Vagina (tissue), 2 donors: ENCODE measurements at regions not wholly inside any gene's neighbourhood (a gene's known extent, or its start where the extent isn't known, plus 50 kb on each side); places are given as distances from the start of the nearest gene placed in this dataset.

Source experiments
- POLR2A ChIP-seq, 2 donors: fragments of 450-650 bp; IDR thresholded peaks; one replicate each; pipeline ENCODE4 v1.6.1; 2017; ENCODE audit warnings: antibody characterized with exemption in 2 of 2, mild to moderate bottlenecking in 2 of 2, moderate library complexity in 2 of 2
- POLR2AphosphoS5 ChIP-seq, 2 donors: sonication (generic); formaldehyde crosslinking; IDR thresholded peaks; one replicate each; pipeline ENCODE4 v1.9.0; 2017; ENCODE audit warnings: antibody characterized with exemption in 2 of 2, mild to moderate bottlenecking in 2 of 2, low read depth in 1 of 2; ENCODE audit not compliant: insufficient read depth in 1 of 2
- TF ChIP-seq, protein P1 (sequence below), 3 experiments: fragments of 450-650 bp in 2 of 3; fragments of 200-600 bp in 1 of 3; sonication (generic) in 1 of 3; IDR thresholded peaks; one replicate each; pipeline ENCODE4 v1.5.1; 2017 to 2019; ENCODE audit warnings: antibody characterized with exemption in 3 of 3, mild to moderate bottlenecking in 2 of 3, moderate library complexity in 2 of 3

DNA sequence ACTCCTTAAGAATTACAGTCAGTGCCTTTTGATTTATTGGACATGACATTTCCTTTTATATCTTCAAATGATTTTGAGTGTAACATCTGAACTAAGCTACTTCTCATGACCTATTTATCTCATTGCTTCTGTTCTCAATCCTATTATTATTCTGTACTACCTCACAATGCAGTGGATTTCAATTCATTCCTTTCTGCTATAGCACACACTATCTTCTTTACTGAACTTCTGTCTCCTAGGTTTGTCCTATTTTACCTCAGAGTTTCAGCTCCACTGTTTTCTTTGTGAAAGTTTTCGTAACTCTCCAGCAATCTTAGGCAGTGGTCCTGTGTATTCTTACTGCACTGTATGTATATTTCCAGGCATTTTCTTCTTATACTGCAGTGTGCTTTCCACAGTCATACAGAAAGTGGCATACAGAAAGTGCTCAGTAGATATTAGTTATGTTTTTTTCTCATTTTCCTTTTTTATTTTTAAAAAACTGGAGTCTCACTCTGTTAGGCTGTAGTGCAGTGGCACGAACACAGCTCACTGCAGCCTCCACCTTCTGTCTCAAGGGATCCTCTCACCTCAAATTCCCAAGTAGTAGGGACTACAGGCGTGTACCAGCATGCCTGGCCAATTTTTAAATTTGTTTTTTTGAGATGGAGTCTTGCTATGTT, 368.6 kb upstream of the RGS6 start:
- TF ChIP-seq, protein P1, sequence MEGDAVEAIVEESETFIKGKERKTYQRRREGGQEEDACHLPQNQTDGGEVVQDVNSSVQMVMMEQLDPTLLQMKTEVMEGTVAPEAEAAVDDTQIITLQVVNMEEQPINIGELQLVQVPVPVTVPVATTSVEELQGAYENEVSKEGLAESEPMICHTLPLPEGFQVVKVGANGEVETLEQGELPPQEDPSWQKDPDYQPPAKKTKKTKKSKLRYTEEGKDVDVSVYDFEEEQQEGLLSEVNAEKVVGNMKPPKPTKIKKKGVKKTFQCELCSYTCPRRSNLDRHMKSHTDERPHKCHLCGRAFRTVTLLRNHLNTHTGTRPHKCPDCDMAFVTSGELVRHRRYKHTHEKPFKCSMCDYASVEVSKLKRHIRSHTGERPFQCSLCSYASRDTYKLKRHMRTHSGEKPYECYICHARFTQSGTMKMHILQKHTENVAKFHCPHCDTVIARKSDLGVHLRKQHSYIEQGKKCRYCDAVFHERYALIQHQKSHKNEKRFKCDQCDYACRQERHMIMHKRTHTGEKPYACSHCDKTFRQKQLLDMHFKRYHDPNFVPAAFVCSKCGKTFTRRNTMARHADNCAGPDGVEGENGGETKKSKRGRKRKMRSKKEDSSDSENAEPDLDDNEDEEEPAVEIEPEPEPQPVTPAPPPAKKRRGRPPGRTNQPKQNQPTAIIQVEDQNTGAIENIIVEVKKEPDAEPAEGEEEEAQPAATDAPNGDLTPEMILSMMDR (IDR thresholded peaks at IDR 0.05), result no peak
- no peak for TF ChIP-seq POLR2AphosphoS5 (IDR thresholded peaks at IDR 0.05; ENCODE audit: insufficient read depth in 1 of 2, low read depth in 1 of 2)
- no peak for TF ChIP-seq POLR2A (IDR thresholded peaks at IDR 0.05)
